Transverse colon (tissue), 4 donors: ENCODE measurements at regions not wholly inside any gene's neighbourhood (a gene's known extent, or its start where the extent isn't known, plus 50 kb on each side); places are given as distances from the start of the nearest gene placed in this dataset.

Experiments
- DNase-seq: peaks from one replicate; pipeline ENCODE4 v3.0.0-alpha.2; 2019
- H3K27ac ChIP-seq, 4 donors: fragments of 200-600 bp; sonication (generic); 2 replicates each; pipeline ENCODE4 v1.5.1; 2016 to 2018; ENCODE audit warnings: inconsistent platforms in 4 of 4
- H3K27me3 ChIP-seq: fragments of 200-600 bp; sonication (generic); 2 replicates; pipeline ENCODE4 v1.5.1; 2017; ENCODE audit warnings: inconsistent platforms
- H3K36me3 ChIP-seq, 4 donors: fragments of 200-600 bp; sonication (generic); 2 replicates each; pipeline ENCODE4 v1.5.1; 2017 to 2019; ENCODE audit warnings: inconsistent platforms in 4 of 4
- H3K4me1 ChIP-seq, 4 donors: fragments of 200-600 bp; sonication (generic); 2 replicates each; pipeline ENCODE4 v1.5.1; 2017 to 2020; ENCODE audit warnings: inconsistent platforms in 4 of 4
- H3K4me3 ChIP-seq, 4 donors: fragments of 200-600 bp; sonication (generic); 1 replicate in 1 of 4; 2 replicates in 3 of 4; pipeline versions ENCODE4 v1.5.1 to v1.6.1; 2017 to 2019; ENCODE audit warnings: inconsistent platforms in 4 of 4
- H3K9me3 ChIP-seq, 2 donors: fragments of 200-600 bp; sonication (generic); 2 replicates each; pipeline ENCODE4 v1.5.1; 2017 to 2019; ENCODE audit warnings: inconsistent platforms in 2 of 2
- EP300 ChIP-seq: sonication (generic); formaldehyde crosslinking; IDR thresholded peaks from one replicate; pipeline ENCODE4 v1.6.1; 2017; ENCODE audit warnings: antibody characterized with exemption, low read depth
- POLR2A ChIP-seq: fragments of 450-650 bp; IDR thresholded peaks from one replicate; pipeline ENCODE4 v1.6.1; 2016; ENCODE audit warnings: antibody characterized with exemption, mild to moderate bottlenecking, moderate library complexity
- POLR2AphosphoS5 ChIP-seq, 3 donors: sonication (generic); formaldehyde crosslinking; IDR thresholded peaks; one replicate each; pipeline ENCODE4 v1.6.1; 2016; ENCODE audit warnings: antibody characterized with exemption in 3 of 3
- WGBS, 2 donors: methylation state at CpG; one replicate each; pipeline ENCODE4 v1.1.5; 2018; ENCODE audit warnings: low coverage in 1 of 2; 5-methylcytosine and 5-hydroxymethylcytosine counted together
- in situ Hi-C, 4 donors: fragments of 200-750 bp; cut with MboI; loops; one replicate each; pipeline versions ENCODE4 v1.15.0 to v1.15.1; 2017; ENCODE audit warnings: low sequenced_read_pairs in 3 of 4, low pct_ligation_motif_present in 1 of 4, low pct_unique_long_range_greater_than_20kb in 1 of 4
- intact Hi-C: fragments of 100-400 bp; cut with DNase I; formaldehyde crosslinking; loops from one replicate; pipeline ENCODE4 v1.15.1; 2023; ENCODE audit warnings: low total_unique reads
- TF ChIP-seq, protein P1 (sequence below), 5 experiments: fragments of 200-600 bp in 3 of 5; fragments of 450-650 bp in 2 of 5; sonication (generic) in 3 of 5; IDR thresholded peaks; 1 replicate in 2 of 5; 2 replicates in 3 of 5; pipeline ENCODE4 v1.5.1; 2016 to 2017; ENCODE audit warnings: antibody characterized with exemption in 5 of 5, inconsistent platforms in 3 of 5, mild to moderate bottlenecking in 2 of 5, moderate library complexity in 1 of 5

DNA sequence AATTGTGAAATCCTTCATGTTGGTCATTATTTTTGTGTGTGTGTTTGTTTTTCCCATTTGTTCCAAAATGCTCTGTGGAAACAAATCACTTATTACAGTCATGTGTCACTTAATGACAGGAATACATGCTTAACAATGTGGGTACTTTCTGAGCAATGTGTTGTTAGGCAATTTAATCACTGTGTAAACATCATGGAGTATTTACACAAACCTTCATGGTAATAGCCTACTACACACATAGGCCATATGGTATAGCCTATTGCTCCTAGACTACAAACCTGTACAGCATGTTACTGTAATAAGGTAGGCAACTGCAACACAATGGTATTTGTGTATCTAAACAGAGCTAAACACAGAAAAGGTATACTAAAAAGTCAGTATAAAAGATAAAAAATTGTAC, 388.9 kb upstream of the PPP1R2C start:
- intact Hi-C loops = no loop called here
- no peaks in the 10 kb centered on the region for H3K9me3 ChIP-seq
- TF ChIP-seq, protein P1, sequence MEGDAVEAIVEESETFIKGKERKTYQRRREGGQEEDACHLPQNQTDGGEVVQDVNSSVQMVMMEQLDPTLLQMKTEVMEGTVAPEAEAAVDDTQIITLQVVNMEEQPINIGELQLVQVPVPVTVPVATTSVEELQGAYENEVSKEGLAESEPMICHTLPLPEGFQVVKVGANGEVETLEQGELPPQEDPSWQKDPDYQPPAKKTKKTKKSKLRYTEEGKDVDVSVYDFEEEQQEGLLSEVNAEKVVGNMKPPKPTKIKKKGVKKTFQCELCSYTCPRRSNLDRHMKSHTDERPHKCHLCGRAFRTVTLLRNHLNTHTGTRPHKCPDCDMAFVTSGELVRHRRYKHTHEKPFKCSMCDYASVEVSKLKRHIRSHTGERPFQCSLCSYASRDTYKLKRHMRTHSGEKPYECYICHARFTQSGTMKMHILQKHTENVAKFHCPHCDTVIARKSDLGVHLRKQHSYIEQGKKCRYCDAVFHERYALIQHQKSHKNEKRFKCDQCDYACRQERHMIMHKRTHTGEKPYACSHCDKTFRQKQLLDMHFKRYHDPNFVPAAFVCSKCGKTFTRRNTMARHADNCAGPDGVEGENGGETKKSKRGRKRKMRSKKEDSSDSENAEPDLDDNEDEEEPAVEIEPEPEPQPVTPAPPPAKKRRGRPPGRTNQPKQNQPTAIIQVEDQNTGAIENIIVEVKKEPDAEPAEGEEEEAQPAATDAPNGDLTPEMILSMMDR (IDR thresholded peaks at IDR 0.05) = no peak
- TF ChIP-seq POLR2AphosphoS5 (IDR thresholded peaks at IDR 0.05) = no peak
- no peak for TF ChIP-seq EP300
- TF ChIP-seq POLR2A = no peak
- H3K4me1 ChIP-seq = no peaks in the 10 kb centered on the region
- in situ Hi-C loops = no loop called here
- DNase-seq = no peak
- no peak overlapping the region for H3K27ac ChIP-seq
- H3K27me3 ChIP-seq = no peaks in the 10 kb centered on the region
- no peak overlapping the region for H3K4me3 ChIP-seq
- H3K36me3 ChIP-seq = no peaks in the 10 kb centered on the region

- Histone ChIP-seq H3K27ac (no peak overlapping the region), H3K27me3 (no peaks in the 10 kb centered on the region), H3K36me3 (no peaks in the 10 kb centered on the region), H3K4me3 (no peak overlapping the region), H3K4me1 (no peaks in the 10 kb centered on the region), H3K9me3 (no peaks in the 10 kb centered on the region)
- intact Hi-C loops = no loop called here
- 74% methylated on average over 2 of the region's 2 CpGs; no CpG with 5 or more reads in 1 of the 2 donors for WGBS, 2 donors
- TF ChIP-seq POLR2A = no peak
- TF ChIP-seq, protein P1 (IDR thresholded peaks at IDR 0.05) = no peak
- no peak for TF ChIP-seq EP300
- TF ChIP-seq POLR2AphosphoS5 (IDR thresholded peaks at IDR 0.05) = no peak
- DNase-seq = no peak
- in situ Hi-C loops = no loop called here
These were observed 397.5 kb upstream of the PPP1R2C start for GRCh38 chrX:43175434-43175833.

GRCh38 chrX:43176686-43177085, 398.7 kb upstream of the PPP1R2C start:
- WGBS, 2 donors = 83 to 100% methylated on average over 1 to 6 of the region's 6 CpGs
- in situ Hi-C loops = no loop called here
- H3K27ac ChIP-seq = no peak overlapping the region
- DNase-seq = no peak
- no peaks in the 10 kb centered on the region for H3K9me3 ChIP-seq
- no peak overlapping the region for H3K4me3 ChIP-seq
- H3K27me3 ChIP-seq = no peaks in the 10 kb centered on the region
- H3K36me3 ChIP-seq = no peaks in the 10 kb centered on the region
- H3K4me1 ChIP-seq = no peaks in the 10 kb centered on the region
- TF ChIP-seq EP300 = no peak
- TF ChIP-seq POLR2AphosphoS5 (IDR thresholded peaks at IDR 0.05) = no peak
- no peak for TF ChIP-seq POLR2A
- TF ChIP-seq, protein P1 (IDR thresholded peaks at IDR 0.05) = no peak
- intact Hi-C loops = no loop called here

DNA sequence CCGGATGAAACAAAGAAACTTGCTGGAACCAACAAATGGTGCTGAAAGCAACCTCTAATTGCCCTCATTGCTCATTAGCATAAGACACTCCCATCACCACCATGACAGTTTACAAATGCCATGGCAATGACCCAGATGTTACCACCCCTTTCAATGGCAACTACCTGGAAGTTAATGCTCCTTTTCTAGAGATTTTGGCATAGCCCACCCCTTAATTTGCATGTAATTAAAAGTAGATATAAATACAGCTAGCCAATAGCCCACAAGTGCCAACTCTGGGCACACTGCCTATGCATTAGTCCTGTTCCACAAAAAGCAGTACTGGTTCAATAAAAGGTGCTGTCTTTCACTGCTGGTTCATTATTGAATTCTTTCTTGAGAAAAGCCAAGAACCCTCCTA, 410.3 kb upstream of the PPP1R2C start:
- Histone ChIP-seq H3K4me3 (no peak overlapping the region), H3K9me3 (no peaks in the 10 kb centered on the region), H3K36me3 (no peaks in the 10 kb centered on the region), H3K27ac (no peak overlapping the region), H3K27me3 (no peaks in the 10 kb centered on the region), H3K4me1 (no peaks in the 10 kb centered on the region)
- intact Hi-C loops = no loop called here
- WGBS, 2 donors = 97% methylated on average over 1 of the region's 1 CpG; no CpG with 5 or more reads in 1 of the 2 donors
- no peak for DNase-seq
- TF ChIP-seq POLR2AphosphoS5 (IDR thresholded peaks at IDR 0.05) (no peak), POLR2A (no peak), EP300 (no peak)
- TF ChIP-seq, protein P1 (IDR thresholded peaks at IDR 0.05) = no peak
- in situ Hi-C loops = no loop called here
